ENCODE measurements at regions not wholly inside any gene's neighbourhood (a gene's known extent, or its start where the extent isn't known, plus 50 kb on each side); places are given as distances from the start of the nearest gene placed in this dataset.

DNA sequence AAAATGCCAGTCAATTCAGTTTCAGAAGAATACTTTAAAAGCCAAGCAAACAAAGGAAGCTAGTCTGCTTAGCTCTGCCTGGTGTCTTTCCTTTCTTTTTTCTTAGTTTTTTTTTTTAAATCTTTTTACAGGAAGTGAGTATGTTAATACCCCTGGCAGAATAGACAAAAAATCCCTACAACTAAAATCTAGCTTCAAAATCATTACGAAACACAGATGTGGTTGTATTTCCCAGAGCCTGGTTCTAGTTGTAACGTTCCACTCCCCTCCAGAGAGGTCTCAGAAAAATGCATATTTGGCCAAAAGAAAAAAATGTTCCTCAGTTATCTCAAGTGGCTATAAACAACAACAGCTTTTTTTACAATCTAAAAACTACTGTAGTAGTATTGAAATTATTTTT, 202.1 kb upstream of the RND3 start:
- TF ChIP-seq CTCF (IDR thresholded peaks at IDR 0.05) (no peak), POLR2A (IDR thresholded peaks at IDR 0.05) (no peak)
